Ascending aorta (tissue), 2 donors: ENCODE measurements at regions not wholly inside any gene's neighbourhood (a gene's known extent, or its start where the extent isn't known, plus 50 kb on each side); places are given as distances from the start of the nearest gene placed in this dataset.
"Not testable (repeated sequence)": the region's sequence is repeated elsewhere in the genome, so short reads cannot be mapped to it uniquely, and the experiment has no call there.

Experiments used
- DNase-seq, 2 donors: peaks; one replicate each; pipeline ENCODE4 v3.0.0-alpha.2; 2019; ENCODE audit warnings: low spot score in 2 of 2
- H3K27ac ChIP-seq, 2 donors: fragments of 200-600 bp; sonication (generic); one replicate each; pipeline ENCODE4 v1.5.1; 2016 to 2017; ENCODE audit warnings: mild to moderate bottlenecking in 1 of 2
- H3K27me3 ChIP-seq: fragments of 200-600 bp; sonication (generic); one replicate; pipeline ENCODE4 v1.5.1; 2017
- H3K36me3 ChIP-seq, 2 donors: fragments of 200-600 bp; sonication (generic); one replicate each; pipeline ENCODE4 v1.5.1; 2016
- H3K4me1 ChIP-seq, 2 donors: fragments of 200-600 bp; sonication (generic); one replicate each; pipeline ENCODE4 v1.5.1; 2016 to 2017; ENCODE audit warnings: mild to moderate bottlenecking in 1 of 2
- H3K4me3 ChIP-seq, 2 donors: fragments of 200-600 bp; sonication (generic); one replicate each; pipeline ENCODE4 v1.5.1; 2016 to 2017; ENCODE audit warnings: mild to moderate bottlenecking in 1 of 2
- H3K9me3 ChIP-seq, 2 donors: fragments of 200-600 bp; sonication (generic); one replicate each; pipeline ENCODE4 v1.5.1; 2016
- CTCF ChIP-seq, 3 experiments: fragments of 200-600 bp in 2 of 3; fragments of 450-650 bp in 1 of 3; sonication (generic) in 2 of 3; IDR thresholded peaks; one replicate each; pipeline ENCODE4 v1.5.1; 2016 to 2019; ENCODE audit warnings: antibody characterized with exemption in 3 of 3, mild to moderate bottlenecking in 1 of 3, moderate library complexity in 1 of 3
- intact Hi-C: fragments of 100-400 bp; cut with DNase I; formaldehyde crosslinking; loops from one replicate; pipeline ENCODE4 v1.15.1; 2023

GRCh38 chr5:13580058-13580457 lies 364.4 kb downstream of the DNAH5 start:
- TF ChIP-seq CTCF (IDR thresholded peaks at IDR 0.05): no peak
- Histone ChIP-seq H3K4me1 (no peaks in the 10 kb centered on the region), H3K36me3 (no peaks in the 10 kb centered on the region), H3K9me3 (no peaks in the 10 kb centered on the region), H3K27me3 (no peaks in the 10 kb centered on the region), H3K4me3 (no peak overlapping the region), H3K27ac (no peak overlapping the region)
- intact Hi-C loops: no loop called here
- DNase-seq: no peak

GRCh38 chr5:13579091-13579490 lies 365.4 kb downstream of the DNAH5 start:
- H3K27me3 ChIP-seq, H3K4me3 ChIP-seq, H3K9me3 ChIP-seq, H3K4me1 ChIP-seq, H3K36me3 ChIP-seq, DNase-seq, intact Hi-C loops, H3K27ac ChIP-seq: not testable (repeated sequence)

GRCh38 chr5:13578311-13579039 lies 366.0 kb downstream of the DNAH5 start:
- H3K27me3 ChIP-seq, H3K36me3 ChIP-seq, H3K27ac ChIP-seq, intact Hi-C loops, H3K4me3 ChIP-seq, H3K4me1 ChIP-seq, DNase-seq, H3K9me3 ChIP-seq: not testable (repeated sequence)

GRCh38 chr5:13574574-13574973 lies 369.9 kb downstream of the DNAH5 start:
- H3K27ac ChIP-seq: no peak overlapping the region
- no peak overlapping the region for H3K4me3 ChIP-seq
- DNase-seq: no peak
- intact Hi-C loops: no loop called here
- H3K27me3 ChIP-seq: no peaks in the 10 kb centered on the region
- H3K4me1 ChIP-seq: no peaks in the 10 kb centered on the region
- H3K36me3 ChIP-seq: no peaks in the 10 kb centered on the region
- TF ChIP-seq CTCF (IDR thresholded peaks at IDR 0.05): no peak
- no peaks in the 10 kb centered on the region for H3K9me3 ChIP-seq

GRCh38 chr5:13572163-13572562 lies 372.3 kb downstream of the DNAH5 start:
- H3K9me3 ChIP-seq: no peaks in the 10 kb centered on the region
- intact Hi-C loops: no loop called here
- no peak for DNase-seq
- H3K27ac ChIP-seq: no peak overlapping the region
- no peaks in the 10 kb centered on the region for H3K36me3 ChIP-seq
- TF ChIP-seq CTCF (IDR thresholded peaks at IDR 0.05): no peak
- H3K27me3 ChIP-seq: no peaks in the 10 kb centered on the region
- no peak overlapping the region for H3K4me3 ChIP-seq
- no peaks in the 10 kb centered on the region for H3K4me1 ChIP-seq

GRCh38 chr5:13569090-13569715 lies 375.3 kb downstream of the DNAH5 start:
- TF ChIP-seq CTCF (IDR thresholded peaks at IDR 0.05): no peak
- Histone ChIP-seq H3K27ac (no peak overlapping the region), H3K9me3 (no peaks in the 10 kb centered on the region), H3K27me3 (no peaks in the 10 kb centered on the region), H3K4me3 (no peak overlapping the region), H3K4me1 (no peaks in the 10 kb centered on the region), H3K36me3 (no peaks in the 10 kb centered on the region)
- no peak for DNase-seq
- intact Hi-C loops: no loop called here
